Glutamatergic neuron (in vitro differentiated cells): ENCODE measurements at regions not wholly inside any gene's neighbourhood (a gene's known extent, or its start where the extent isn't known, plus 50 kb on each side); places are given as distances from the start of the nearest gene placed in this dataset.

Experiments
- DNase-seq: peaks from one replicate; pipeline ENCODE4 v3.0.0; 2022
- H3K27ac Mint-ChIP-seq: one replicate; pipeline ENCODE4 v1.8.0; 2020; ENCODE audit warnings: mild to moderate bottlenecking, mixed read lengths, inconsistent platforms; ENCODE audit not compliant: unreplicated experiment
- H3K27me3 Mint-ChIP-seq: one replicate; pipeline ENCODE4 v1.8.0; 2020; ENCODE audit warnings: mild to moderate bottlenecking, moderate library complexity, mixed read lengths, inconsistent platforms; ENCODE audit not compliant: unreplicated experiment
- H3K36me3 Mint-ChIP-seq: one replicate; pipeline ENCODE4 v1.8.0; 2020; ENCODE audit warnings: mild to moderate bottlenecking, mixed read lengths, inconsistent platforms; ENCODE audit not compliant: unreplicated experiment
- H3K4me1 Mint-ChIP-seq: one replicate; pipeline ENCODE4 v1.8.0; 2020; ENCODE audit warnings: mild to moderate bottlenecking, low read depth, mixed read lengths, inconsistent platforms; ENCODE audit not compliant: unreplicated experiment
- H3K4me3 Mint-ChIP-seq: one replicate; pipeline ENCODE4 v1.8.0; 2020; ENCODE audit warnings: mild to moderate bottlenecking, mixed read lengths, inconsistent platforms; ENCODE audit not compliant: unreplicated experiment
- H3K9me3 Mint-ChIP-seq: one replicate; pipeline ENCODE4 v1.8.0; 2020; ENCODE audit warnings: mild to moderate bottlenecking, moderate library complexity, mixed read lengths, inconsistent platforms; ENCODE audit not compliant: unreplicated experiment
- CTCF ChIP-seq: fragments of 200-600 bp; sonication (generic); IDR thresholded peaks from one replicate; pipeline ENCODE4 v1.5.0; 2021; ENCODE audit not compliant: partially characterized antibody, unreplicated experiment

DNA sequence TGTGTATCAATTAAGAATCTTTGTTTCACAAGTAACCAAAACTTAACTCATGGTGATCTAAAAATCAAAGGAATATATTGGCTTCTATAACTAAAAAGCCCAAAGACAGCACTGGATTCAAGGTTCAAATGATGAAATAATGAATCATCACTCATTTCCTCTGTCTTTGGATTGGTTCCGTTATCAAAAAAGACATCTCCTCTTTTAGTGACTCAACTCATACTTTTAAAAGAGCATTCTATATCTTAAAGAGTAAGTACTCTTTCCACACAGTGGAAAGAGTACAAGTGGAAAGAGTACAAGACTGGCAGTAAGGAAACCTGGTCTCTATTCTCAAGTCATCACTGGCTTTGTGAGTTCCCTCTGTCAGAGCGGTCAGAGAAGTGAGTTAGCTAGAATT is 141.4 kb upstream of the NMUR2 start:
- no peak for TF ChIP-seq CTCF
- H3K27ac Mint-ChIP-seq = no peak overlapping the region
- peaks cover 2% of the 10 kb centered on the region for H3K27me3 Mint-ChIP-seq
- DNase-seq = no peak
- H3K4me3 Mint-ChIP-seq = no peak overlapping the region
- H3K9me3 Mint-ChIP-seq = no peaks in the 10 kb centered on the region
- H3K4me1 Mint-ChIP-seq = no peaks in the 10 kb centered on the region
- no peaks in the 10 kb centered on the region for H3K36me3 Mint-ChIP-seq

DNA sequence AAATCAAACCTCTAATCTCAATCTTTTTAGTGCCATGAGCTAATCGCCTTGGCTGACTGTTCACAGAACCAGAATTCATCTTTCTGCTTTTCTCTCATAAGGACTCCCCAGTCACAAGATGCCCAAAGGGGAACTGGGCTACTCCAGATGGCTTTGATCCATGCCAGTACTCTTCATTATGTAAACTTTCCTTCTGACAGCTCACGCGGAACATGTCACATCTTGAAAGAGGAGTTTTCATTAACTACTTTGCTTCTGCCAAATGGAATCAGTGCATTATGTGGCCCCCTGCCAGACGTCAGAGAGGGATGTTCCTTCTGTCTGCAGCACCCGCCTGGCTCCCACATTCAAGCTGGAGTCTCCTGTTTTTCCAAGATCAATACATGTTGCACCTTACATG is 142.1 kb upstream of the NMUR2 start:
- H3K27ac Mint-ChIP-seq = no peak overlapping the region
- H3K9me3 Mint-ChIP-seq = no peaks in the 10 kb centered on the region
- no peaks in the 10 kb centered on the region for H3K36me3 Mint-ChIP-seq
- H3K4me1 Mint-ChIP-seq = no peaks in the 10 kb centered on the region
- no peak overlapping the region for H3K4me3 Mint-ChIP-seq
- no peak for DNase-seq
- H3K27me3 Mint-ChIP-seq = peaks cover 3% of the 10 kb centered on the region
- no peak for TF ChIP-seq CTCF

GRCh38 chr5:152549709-152550108 is 144.6 kb upstream of the NMUR2 start:
- Mint-ChIP-seq H3K4me1 (no peaks in the 10 kb centered on the region), H3K9me3 (no peaks in the 10 kb centered on the region), H3K4me3 (no peak overlapping the region), H3K27me3 (peaks cover 3% of the 10 kb centered on the region), H3K27ac (no peak overlapping the region), H3K36me3 (no peaks in the 10 kb centered on the region)
- no peak for DNase-seq
- no peak for TF ChIP-seq CTCF

- H3K4me1 Mint-ChIP-seq = no peaks in the 10 kb centered on the region
- no peaks in the 10 kb centered on the region for H3K9me3 Mint-ChIP-seq
- no peak overlapping the region for H3K27ac Mint-ChIP-seq
- H3K4me3 Mint-ChIP-seq = no peak overlapping the region
- peaks cover 3% of the 10 kb centered on the region for H3K27me3 Mint-ChIP-seq
- no peak for DNase-seq
- no peaks in the 10 kb centered on the region for H3K36me3 Mint-ChIP-seq
- TF ChIP-seq CTCF = no peak
These were observed 146.0 kb upstream of the NMUR2 start for GRCh38 chr5:152551061-152551460.

GRCh38 chr5:152556784-152557183 is 151.7 kb upstream of the NMUR2 start:
- H3K27ac Mint-ChIP-seq = no peak overlapping the region
- no peak for DNase-seq

More at GRCh38 chr5:152556784-152557183, 151.7 kb upstream of the NMUR2 start:
- Mint-ChIP-seq H3K4me3 (no peak overlapping the region), H3K4me1 (no peaks in the 10 kb centered on the region), H3K36me3 (no peaks in the 10 kb centered on the region), H3K27me3 (peaks cover 1% of the 10 kb centered on the region), H3K9me3 (no peaks in the 10 kb centered on the region)
- TF ChIP-seq CTCF = no peak
